OCI-M1 (cell line): ENCODE measurements at regions not wholly inside any gene's neighbourhood (a gene's known extent, or its start where the extent isn't known, plus 50 kb on each side); places are given as distances from the start of the nearest gene placed in this dataset.
A peak's percentile ranks its signal among the peaks of the same experiment; 100 is the strongest.

Experiments
- DNase-seq: peaks from one replicate; lab custom pipeline; 2025; lab: John Stamatoyannopoulos, UW

GRCh38 chr10:42952349-42952748, 124.5 kb upstream of the RET start:
- no peak for DNase-seq

- no peak for DNase-seq
These were observed 123.8 kb upstream of the RET start for GRCh38 chr10:42952931-42953683.

GRCh38 chr10:42953684-42954674, 122.9 kb upstream of the RET start:
- DNase-seq = no peak

DNA sequence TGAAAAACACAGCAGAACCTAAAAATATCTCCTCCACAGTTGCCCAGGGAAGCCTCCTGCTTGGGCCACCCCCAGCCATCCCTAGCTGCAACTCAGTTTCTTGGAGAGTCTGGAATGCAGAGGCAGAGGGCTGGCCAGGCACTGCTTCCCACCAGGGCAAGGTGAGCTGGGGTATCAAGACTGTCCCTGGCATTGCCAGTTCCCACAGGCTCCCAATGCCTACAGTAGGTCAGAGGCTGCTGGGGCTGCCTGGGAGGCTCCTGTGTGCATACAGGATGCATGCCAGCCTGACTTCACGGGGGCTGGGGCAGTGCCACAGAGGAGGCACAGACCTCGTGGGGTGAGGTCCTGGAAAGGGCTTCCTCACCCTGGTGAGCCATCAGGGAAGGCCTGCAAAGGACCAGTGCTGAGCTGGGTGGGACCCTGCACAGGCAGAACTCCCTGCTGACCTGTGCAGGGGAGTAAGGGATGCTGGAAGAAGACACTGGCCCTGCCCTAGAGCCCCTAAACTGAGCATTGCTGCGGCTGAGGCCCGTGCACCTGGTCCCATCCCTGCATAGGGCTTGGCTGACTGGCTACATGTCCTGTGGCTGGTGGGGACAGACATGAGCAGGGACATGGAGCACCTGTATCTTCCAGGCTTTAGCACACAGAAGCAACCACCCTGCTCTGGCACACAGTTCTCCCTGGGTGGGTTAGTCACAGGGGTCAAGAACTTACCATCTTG, 121.9 kb upstream of the RET start:
- DNase-seq = no peak

GRCh38 chr10:42955493-42955889, 121.4 kb upstream of the RET start:
- DNase-seq = no peak

- no peak for DNase-seq
These were observed 120.8 kb upstream of the RET start for GRCh38 chr10:42956045-42956444.

DNA sequence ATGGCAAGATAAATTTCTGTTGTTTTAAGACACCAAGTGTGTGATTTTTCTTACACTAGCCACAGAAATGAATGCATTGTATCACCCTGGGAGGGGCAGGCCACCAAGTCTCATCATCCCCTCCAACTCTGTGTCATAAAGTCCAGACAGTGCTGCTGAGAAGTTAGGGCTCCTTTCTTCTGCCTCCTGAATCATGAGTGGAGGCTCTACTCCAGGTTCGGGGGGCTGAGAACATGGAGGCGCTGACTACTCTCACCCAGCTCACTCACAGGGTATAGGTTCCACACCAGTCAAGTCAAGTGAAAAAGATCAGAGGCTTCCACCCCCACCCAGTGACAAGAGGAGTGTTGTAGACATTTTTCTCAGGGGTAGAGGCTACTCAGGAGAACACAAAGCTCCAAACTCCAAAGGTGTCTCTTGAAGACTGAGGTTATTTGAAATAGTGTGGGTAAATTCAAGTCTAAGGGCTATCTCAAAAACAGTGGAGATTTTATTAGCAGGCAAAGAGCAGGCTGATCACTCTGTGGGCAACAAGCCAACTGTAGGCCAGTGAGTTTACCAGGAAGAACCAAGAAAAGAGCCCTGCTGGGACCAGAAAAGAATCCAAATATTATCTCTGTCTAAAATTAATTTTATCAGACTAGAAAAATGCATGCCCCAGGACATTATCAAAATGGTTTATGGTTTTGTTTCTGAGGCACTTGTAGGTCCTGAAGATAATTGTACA, 118.6 kb upstream of the RET start:
- DNase-seq = no peak

GRCh38 chr10:42959833-42960232, 117.0 kb upstream of the RET start:
- DNase-seq = no peak

- no peak for DNase-seq
These were observed 116.3 kb upstream of the RET start for GRCh38 chr10:42960491-42960990.

- no peak for DNase-seq
These were observed 115.7 kb upstream of the RET start for GRCh38 chr10:42960991-42961795.

- no peak for DNase-seq
These were observed 115.1 kb upstream of the RET start for GRCh38 chr10:42961796-42962109.

GRCh38 chr10:42962110-42962901, 114.6 kb upstream of the RET start:
- no peak for DNase-seq

DNA sequence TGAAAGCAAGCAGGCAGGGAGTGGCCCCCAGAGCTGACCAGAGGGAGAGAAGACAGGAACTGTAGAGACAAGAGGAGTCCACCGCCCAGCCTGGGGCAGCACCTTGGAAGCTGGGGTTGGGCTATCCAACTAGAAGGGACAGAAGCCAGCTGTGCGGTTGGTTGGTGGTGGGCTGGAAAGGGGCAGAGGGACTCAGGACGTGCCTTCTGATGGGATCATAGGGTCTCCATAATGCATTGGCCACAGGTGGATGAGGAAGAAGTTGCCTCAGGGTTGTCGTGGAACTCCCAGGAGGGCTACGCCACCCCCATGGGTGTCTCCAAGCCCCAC, 114.0 kb upstream of the RET start:
- DNase-seq = no peak

DNA sequence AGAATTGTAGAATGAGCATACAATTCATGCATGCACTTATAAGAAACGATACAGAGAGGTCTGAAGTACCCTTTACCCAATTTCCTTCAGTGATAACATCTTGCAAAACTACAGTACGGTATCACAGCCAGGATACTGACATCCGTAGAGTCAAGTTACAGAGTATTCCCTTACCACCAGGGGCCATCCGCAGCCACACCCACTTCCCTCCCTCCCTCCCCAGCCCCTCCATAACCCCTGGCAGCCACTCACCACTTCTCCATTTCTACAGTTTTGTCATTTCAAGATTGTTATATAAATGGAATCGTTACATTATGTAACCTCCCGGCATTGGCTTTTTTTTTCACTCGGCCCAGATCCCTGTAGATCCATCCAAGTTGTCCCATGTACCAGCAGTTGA, 113.6 kb upstream of the RET start:
- DNase-seq = peak; percentile 78

- no peak for DNase-seq
These were observed 107.7 kb upstream of the RET start for GRCh38 chr10:42969147-42969546.

DNA sequence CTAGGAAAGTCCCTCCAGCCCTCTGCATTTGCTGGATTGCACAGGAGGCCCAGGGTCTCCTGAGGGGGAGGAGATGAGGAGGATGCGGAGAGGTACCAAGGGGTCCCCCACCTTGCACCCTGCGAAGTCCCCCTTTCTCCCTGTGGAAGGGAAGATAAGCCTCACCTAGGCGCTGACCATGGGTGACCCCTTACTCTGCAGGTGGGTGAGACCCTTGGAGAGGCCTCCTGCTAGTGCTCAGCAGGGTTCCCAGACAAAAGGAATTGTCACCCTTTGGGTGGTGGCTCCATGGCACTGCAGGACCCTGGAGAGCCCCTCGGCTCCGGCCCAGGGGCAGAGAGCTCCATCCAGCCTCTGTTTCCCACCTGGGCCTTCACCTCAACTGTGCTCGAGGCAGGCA, 107.0 kb upstream of the RET start:
- DNase-seq = no peak

GRCh38 chr10:42970451-42971250, 106.2 kb upstream of the RET start:
- no peak for DNase-seq

- DNase-seq = no peak
These were observed 105.6 kb upstream of the RET start for GRCh38 chr10:42971251-42971599.

DNA sequence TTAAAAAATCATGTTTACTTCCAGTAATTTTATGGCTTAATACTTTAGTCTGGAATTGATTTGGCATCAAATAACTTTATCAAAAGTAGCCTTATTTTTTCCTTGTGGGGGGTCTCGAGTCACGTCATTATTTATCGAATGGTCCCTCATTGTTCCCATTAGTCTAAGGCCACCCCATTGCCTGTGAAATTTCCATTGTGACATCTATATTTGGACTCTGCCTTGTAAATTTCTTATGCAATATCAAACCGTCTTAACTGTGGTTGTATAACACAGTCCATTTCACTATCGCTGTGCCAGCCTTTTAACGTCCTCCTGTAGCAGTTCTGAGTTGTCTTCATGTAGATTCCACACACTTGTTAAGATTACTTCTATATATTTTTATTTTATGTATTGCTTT, 103.9 kb upstream of the RET start:
- DNase-seq = peak; percentile 27

GRCh38 chr10:42973411-42973810, 103.5 kb upstream of the RET start:
- DNase-seq = no peak
